GM13977 (cell line): ENCODE measurements at regions not wholly inside any gene's neighbourhood (a gene's known extent, or its start where the extent isn't known, plus 50 kb on each side); places are given as distances from the start of the nearest gene placed in this dataset.
A peak's percentile ranks its signal among the peaks of the same experiment; 100 is the strongest.

Source experiments
- DNase-seq: peaks from one replicate; pipeline ENCODE4 v3.0.0; 2012; ENCODE audit warnings: low spot score
- CTCF ChIP-seq: IDR thresholded peaks from 2 replicates; pipeline ENCODE4 v1.5.1; 2012; ENCODE audit warnings: mild to moderate bottlenecking, control low read depth; ENCODE audit not compliant: insufficient read depth; ENCODE audit errors: extremely low read depth, missing control alignments
- in situ Hi-C: fragments of 300-500 bp; cut with MboI; formaldehyde crosslinking; loops from one replicate; pipeline ENCODE4 v1.12.0; 2022; ENCODE audit warnings: low sequenced_read_pairs, low pct_unique_long_range_greater_than_20kb, mixed read lengths, inconsistent platforms; ENCODE audit not compliant: unreplicated experiment

- no peak for TF ChIP-seq CTCF
- in situ Hi-C loops: no loop called here
- DNase-seq: no peak
These were observed 266.3 kb upstream of the LINC00305 start for GRCh38 chr18:64415218-64415617.

- DNase-seq: no peak
- no peak for TF ChIP-seq CTCF
- in situ Hi-C loops: no loop called here
These were observed 261.8 kb upstream of the LINC00305 start for GRCh38 chr18:64410685-64411084.

GRCh38 chr18:64409511-64409910 is 260.6 kb upstream of the LINC00305 start:
- peak; percentile 17 for DNase-seq
- in situ Hi-C loops: no loop called here
- TF ChIP-seq CTCF: peak; percentile 41

- in situ Hi-C loops: no loop called here
- TF ChIP-seq CTCF: no peak
- no peak for DNase-seq
These were observed 258.7 kb upstream of the LINC00305 start for GRCh38 chr18:64407606-64408005.

- in situ Hi-C loops: no loop called here
- no peak for DNase-seq
These were observed 256.3 kb upstream of the LINC00305 start for GRCh38 chr18:64405161-64405560.

GRCh38 chr18:64403784-64404503 is 255.1 kb upstream of the LINC00305 start:
- no peak for TF ChIP-seq CTCF
- in situ Hi-C loops: no loop called here
- no peak for DNase-seq

More at GRCh38 chr18:64405161-64405560, 256.3 kb upstream of the LINC00305 start:
- no peak for TF ChIP-seq CTCF

- TF ChIP-seq CTCF: no peak
- in situ Hi-C loops: no loop called here
- no peak for DNase-seq
These were observed 253.7 kb upstream of the LINC00305 start for GRCh38 chr18:64402636-64403035.
